ENCODE measurements at regions not wholly inside any gene's neighbourhood (a gene's known extent, or its start where the extent isn't known, plus 50 kb on each side); places are given as distances from the start of the nearest gene placed in this dataset.

- no peak for TF ChIP-seq CTCF (IDR thresholded peaks at IDR 0.05 in 4 of 5, conservative IDR thresholded peaks at IDR 0.05 in 1 of 5)
- no peak for TF ChIP-seq POLR2A (IDR thresholded peaks at IDR 0.05)
Measured at GRCh38 chr6:141521440-141521839, 611.3 kb upstream of the GJE1 start.
